ENCODE measurements at regions not wholly inside any gene's neighbourhood (a gene's known extent, or its start where the extent isn't known, plus 50 kb on each side); places are given as distances from the start of the nearest gene placed in this dataset.

GRCh38 chr2:129754421-129754820 is 225.0 kb upstream of the RAB6C start:
- DNase-seq (ENCODE audit: low spot score in 2 of 2) = no peak
- 92 to 96% methylated on average over 14 of the region's 14 CpGs for WGBS, 2 donors
- intact Hi-C loops (cut with DNase I; ENCODE audit: low total_unique reads) = no loop called here
- no peak for TF ChIP-seq CTCF (IDR thresholded peaks at IDR 0.05)
- no peak for TF ChIP-seq POLR2A (IDR thresholded peaks at IDR 0.05)
- H3K4me3 ChIP-seq (ENCODE audit: low read depth, poor library complexity, severe bottlenecking) = no peak overlapping the region

GRCh38 chr2:129754831-129755230 is 224.6 kb upstream of the RAB6C start:
- TF ChIP-seq POLR2A (IDR thresholded peaks at IDR 0.05) (no peak), CTCF (IDR thresholded peaks at IDR 0.05) (no peak)
- H3K4me3 ChIP-seq (ENCODE audit: low read depth, poor library complexity, severe bottlenecking) = no peak overlapping the region
- intact Hi-C loops (cut with DNase I; ENCODE audit: low total_unique reads) = no loop called here
- WGBS, 2 donors = 88% methylated on average over 6 of the region's 6 CpGs
- no peak for DNase-seq (ENCODE audit: low spot score in 2 of 2)

GRCh38 chr2:129755786-129756185 is 223.7 kb upstream of the RAB6C start:
- intact Hi-C loops (cut with DNase I; ENCODE audit: low total_unique reads) = no loop called here
- DNase-seq (ENCODE audit: low spot score in 2 of 2) = no peak
- no peak overlapping the region for H3K4me3 ChIP-seq (ENCODE audit: low read depth, poor library complexity, severe bottlenecking)
- WGBS, 2 donors = 92 to 93% methylated on average over 7 of the region's 7 CpGs
- TF ChIP-seq POLR2A (IDR thresholded peaks at IDR 0.05) (no peak), CTCF (IDR thresholded peaks at IDR 0.05) (no peak)

- no peak overlapping the region for H3K4me3 ChIP-seq (ENCODE audit: low read depth, poor library complexity, severe bottlenecking)
- no peak for TF ChIP-seq POLR2A (IDR thresholded peaks at IDR 0.05)
- TF ChIP-seq CTCF (IDR thresholded peaks at IDR 0.05) = no peak
- no peak for DNase-seq (ENCODE audit: low spot score in 2 of 2)
- intact Hi-C loops (cut with DNase I; ENCODE audit: low total_unique reads) = no loop called here
- whole genome bisulfite sequencing, 2 donors = 89 to 94% methylated on average over 7 of the region's 7 CpGs
Observed at GRCh38 chr2:129756276-129756675, 223.2 kb upstream of the RAB6C start.

GRCh38 chr2:129757366-129757914 is 222.0 kb upstream of the RAB6C start:
- H3K4me3 ChIP-seq (ENCODE audit: low read depth, poor library complexity, severe bottlenecking) = no peak overlapping the region
- no peak for TF ChIP-seq POLR2A (IDR thresholded peaks at IDR 0.05)
- TF ChIP-seq CTCF (IDR thresholded peaks at IDR 0.05) = no peak
- intact Hi-C loops (cut with DNase I; ENCODE audit: low total_unique reads) = no loop called here
- 95 to 98% methylated on average over 9 of the region's 9 CpGs for WGBS, 2 donors
- no peak for DNase-seq (ENCODE audit: low spot score in 2 of 2)

Data from lower leg skin (tissue), 4 donors.